GM19351 (cell line): ENCODE measurements at regions not wholly inside any gene's neighbourhood (a gene's known extent, or its start where the extent isn't known, plus 50 kb on each side); places are given as distances from the start of the nearest gene placed in this dataset.

Experiments
- ATAC-seq: cut with Tn5 transposase; IDR thresholded peaks from one replicate; pipeline ENCODE4 v1.9.1; 2021; ENCODE audit warnings: mild to moderate bottlenecking, moderate library complexity; ENCODE audit not compliant: unreplicated experiment

GRCh38 chr20:58004146-58004545, 224.3 kb downstream of the ANKRD60 start:
- no peak for ATAC-seq

DNA sequence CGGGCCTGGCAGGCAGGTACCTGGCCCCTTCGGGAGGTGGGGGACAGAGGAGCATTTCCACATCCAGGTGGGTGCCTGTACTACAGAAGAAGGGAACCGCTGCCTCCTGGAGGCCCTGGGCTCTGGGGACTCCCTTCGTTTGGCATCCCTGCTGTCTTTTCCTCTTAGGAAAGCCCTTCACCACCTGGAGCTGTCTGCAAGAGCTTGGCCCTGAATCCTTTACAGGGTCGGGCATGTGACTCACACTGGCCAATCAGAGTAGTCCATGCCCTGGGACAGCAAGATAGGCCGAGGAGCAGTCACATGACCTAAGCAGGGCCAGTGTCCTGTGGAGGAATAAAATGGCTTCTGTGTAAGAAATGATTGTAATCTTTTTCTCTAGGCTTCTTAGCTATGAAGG, 224.9 kb downstream of the ANKRD60 start:
- no peak for ATAC-seq

GRCh38 chr20:58002901-58003300, 225.6 kb downstream of the ANKRD60 start:
- no peak for ATAC-seq

DNA sequence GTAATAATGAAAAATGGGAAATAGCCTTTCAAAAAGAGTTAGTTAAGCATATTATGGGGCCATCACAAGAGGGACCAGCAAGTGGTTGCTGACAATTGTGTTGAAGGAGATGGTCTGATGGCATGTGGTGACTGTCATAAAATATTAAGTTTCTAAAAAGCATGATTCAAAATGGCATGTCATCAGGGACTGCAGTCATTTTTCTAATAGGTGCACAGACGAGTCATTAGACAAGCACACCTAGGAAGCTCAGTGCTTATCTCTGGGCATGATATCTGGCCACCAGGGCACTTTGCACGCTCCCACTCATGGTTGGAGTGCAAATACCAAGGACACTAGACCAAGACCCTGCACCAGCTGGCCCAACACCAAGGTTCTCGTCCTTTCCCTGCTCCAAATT, 226.5 kb downstream of the ANKRD60 start:
- no peak for ATAC-seq

DNA sequence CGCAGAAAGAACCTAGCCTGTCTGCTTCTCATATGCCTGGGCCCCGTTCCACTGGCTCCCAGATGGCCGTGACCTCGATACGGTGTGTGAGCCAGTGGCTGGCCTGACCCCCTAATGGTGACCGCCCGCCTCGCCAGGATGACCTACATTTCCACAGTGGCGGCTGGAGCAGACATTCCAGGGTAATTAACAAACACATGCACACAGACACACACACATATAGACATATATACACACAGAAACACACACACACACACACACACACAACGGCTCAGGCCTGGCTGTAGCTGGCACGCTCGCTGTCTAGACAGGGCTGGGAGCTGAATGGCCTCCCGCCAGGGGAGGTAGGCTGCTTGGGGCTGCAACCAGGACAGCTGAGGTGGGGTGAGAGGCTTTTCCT, 227.1 kb downstream of the ANKRD60 start:
- ATAC-seq: no peak

DNA sequence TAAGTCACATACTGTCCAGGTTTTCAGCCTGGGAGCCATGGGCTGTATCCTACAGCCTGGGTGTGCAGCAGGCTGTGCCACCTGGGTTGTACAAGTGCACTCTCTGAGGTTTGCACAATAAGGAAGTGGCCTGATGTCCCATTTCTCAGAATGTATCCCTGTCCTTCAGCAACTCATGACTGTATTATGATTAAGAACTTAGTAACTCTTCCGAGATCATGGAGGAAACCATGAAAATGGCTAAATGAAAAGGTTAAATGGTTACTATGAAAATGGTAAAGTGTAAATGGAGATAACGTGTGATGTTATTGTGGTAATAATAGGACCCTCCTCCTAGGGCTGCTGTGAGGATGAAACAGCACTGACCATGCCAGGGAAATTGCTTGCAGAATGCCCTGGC, 227.6 kb downstream of the ANKRD60 start:
- ATAC-seq: no peak

DNA sequence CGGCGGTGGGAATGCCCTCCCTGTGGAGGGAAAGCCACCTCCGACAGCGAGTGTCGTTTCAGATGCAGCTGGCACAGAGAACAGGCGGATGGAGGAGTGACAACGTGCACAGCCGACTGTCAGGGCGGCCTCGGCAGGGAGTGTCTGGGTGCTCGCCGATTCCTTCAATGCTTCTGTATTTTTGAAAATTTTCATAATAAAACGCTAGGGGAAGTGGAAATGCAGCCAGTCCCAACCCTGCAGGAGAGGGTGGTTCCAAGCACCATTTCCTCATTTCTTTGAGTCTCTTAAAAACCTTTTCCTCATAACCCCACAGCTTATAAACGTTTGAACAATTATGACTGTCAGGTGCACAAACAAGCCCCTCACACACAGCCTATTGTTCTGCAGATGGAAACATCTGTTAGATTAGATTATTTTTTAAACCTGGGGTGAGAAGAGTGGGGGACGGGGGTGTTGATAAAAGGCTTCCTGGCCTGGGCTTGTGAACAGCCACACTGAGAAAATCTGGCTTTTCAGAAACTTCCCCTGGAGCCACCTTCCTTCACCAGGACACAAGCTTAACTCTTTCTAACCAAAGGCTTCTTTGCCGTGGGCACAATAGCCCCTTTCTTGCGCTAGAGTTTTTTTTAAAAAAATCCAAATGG, 228.9 kb downstream of the ANKRD60 start:
- no peak for ATAC-seq

GRCh38 chr20:57998981-57999464, 229.4 kb downstream of the ANKRD60 start:
- ATAC-seq: no peak

- no peak for ATAC-seq
These were observed 230.2 kb downstream of the ANKRD60 start for GRCh38 chr20:57998276-57998675.

GRCh38 chr20:57996936-57997890, 231.2 kb downstream of the ANKRD60 start:
- no peak for ATAC-seq

GRCh38 chr20:57996465-57996864, 232.0 kb downstream of the ANKRD60 start:
- no peak for ATAC-seq

DNA sequence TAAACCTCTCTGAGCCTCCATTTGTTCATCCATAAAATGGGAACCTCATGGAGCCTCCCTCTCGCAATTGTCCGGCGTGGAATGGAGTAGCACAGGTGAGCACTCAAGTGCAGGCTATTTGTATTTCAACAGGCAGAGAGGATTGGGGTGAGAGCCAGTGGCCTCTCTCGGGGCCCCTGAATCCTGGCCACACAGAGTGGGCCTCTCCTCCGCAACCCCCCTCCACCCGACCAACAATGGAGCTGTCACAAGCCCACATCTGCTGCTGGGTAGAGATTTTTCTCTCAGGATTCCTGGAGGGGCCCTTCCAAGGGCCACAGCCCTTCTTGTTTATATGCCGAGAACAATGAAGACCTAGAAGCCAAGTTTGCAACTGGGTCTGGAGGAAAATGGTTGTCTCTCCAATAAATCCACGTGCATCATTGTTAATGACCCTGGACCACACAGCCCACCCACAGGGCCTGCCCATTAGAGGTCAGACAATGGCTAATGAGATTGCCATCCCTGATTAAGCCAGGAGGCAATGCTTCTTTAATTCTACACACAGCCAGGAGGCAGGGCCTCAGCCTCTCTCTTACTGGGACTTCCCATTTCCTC, 233.0 kb downstream of the ANKRD60 start:
- no peak for ATAC-seq

- ATAC-seq: no peak
These were observed 234.6 kb downstream of the ANKRD60 start for GRCh38 chr20:57993716-57994431.

DNA sequence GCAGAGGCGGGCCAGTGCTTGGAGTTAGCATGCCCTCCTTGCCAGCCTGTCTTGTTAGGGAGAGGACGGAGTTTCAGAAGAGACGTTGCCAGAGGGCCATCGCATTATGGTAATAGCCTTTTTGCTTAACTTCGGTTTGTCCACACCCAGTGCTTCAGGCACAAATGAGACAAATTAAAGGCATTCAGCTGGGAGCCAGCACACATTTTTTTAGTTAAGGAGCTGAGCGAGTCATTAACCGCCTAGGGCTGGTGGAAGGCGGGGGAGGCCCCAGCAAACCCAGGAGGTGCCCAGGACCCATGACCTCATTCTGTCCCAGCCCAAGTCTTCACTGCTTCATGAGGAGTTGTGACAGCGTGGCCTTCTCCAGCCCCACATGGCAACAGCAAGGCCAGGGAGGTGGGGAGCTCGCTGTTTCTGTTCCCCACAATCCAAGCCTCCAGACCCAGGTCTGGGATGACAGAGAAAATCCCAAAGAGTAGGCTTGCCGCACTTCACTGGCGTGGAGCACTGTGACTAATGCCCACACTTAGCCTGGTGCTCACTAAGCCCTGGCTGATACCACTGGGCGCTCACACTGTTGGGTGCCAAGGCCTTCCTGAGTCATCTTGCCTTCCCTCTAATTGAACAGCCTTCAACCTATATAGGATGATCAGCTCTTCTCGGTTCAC, 237.1 kb downstream of the ANKRD60 start:
- no peak for ATAC-seq

- no peak for ATAC-seq
These were observed 238.0 kb downstream of the ANKRD60 start for GRCh38 chr20:57990396-57990987.

DNA sequence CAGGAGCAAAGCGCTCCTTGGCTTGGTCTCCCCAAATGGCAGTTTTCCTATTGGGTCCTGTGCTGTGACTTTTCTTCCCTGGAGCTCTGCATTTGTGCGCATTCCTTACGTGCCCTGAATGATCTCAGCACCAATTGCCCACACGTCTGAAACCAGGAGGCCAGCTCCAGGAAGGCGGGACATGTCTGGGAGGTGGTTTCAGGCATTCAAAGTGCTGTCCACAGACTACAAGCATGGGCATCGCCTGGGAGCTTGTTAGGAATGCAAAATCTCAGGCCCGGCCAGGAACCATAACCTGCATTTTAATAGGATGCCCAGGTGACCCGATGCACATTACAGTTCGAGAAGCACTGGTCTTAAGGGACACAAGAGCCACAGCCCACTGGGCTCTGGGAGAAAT, 239.6 kb downstream of the ANKRD60 start:
- ATAC-seq: no peak

GRCh38 chr20:57988422-57988821, 240.0 kb downstream of the ANKRD60 start:
- ATAC-seq: no peak

DNA sequence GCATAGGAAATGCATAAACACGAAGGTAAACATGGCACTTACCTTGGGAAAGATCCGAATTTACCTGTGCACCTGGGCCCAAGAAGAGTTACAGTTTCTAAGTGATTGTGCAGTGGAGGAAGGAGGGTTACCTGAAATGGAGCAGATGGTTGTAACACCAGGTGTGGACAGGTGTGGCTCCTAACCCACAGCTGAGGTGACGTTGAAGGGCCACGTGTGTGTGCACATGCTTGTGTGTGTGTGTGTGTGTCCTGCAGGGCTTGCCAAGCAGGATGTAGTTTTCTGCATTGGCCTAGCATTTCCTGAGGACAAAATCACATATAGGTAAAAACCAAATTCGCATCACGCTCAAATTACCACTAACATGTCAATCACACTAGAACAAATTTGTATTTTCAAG, 240.8 kb downstream of the ANKRD60 start:
- ATAC-seq: no peak

- no peak for ATAC-seq
These were observed 241.8 kb downstream of the ANKRD60 start for GRCh38 chr20:57986666-57987065.

DNA sequence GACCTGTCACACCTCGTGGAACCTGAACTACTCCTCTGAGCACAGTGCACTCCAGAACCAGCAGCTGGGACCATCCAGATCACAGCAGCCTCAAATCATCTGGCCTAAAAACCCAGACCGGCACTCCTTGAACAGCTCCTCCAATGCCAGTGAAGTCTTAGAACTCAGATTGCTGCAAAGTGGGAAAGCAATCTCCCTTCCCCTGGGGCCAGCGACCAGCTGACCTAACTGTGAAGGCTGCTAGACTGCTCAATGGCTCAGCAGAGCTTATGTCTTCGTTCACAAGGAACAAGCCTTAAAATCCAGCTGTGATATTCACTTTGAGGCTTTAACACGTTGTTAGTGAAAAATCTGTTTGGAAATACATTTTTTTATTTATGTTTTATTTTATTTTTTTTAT, 243.2 kb downstream of the ANKRD60 start:
- no peak for ATAC-seq
